DMS53 (cell line): ENCODE measurements at regions not wholly inside any gene's neighbourhood (a gene's known extent, or its start where the extent isn't known, plus 50 kb on each side); places are given as distances from the start of the nearest gene placed in this dataset.
A peak's percentile ranks its signal among the peaks of the same experiment; 100 is the strongest.
"Not testable (repeated sequence)": the region's sequence is repeated elsewhere in the genome, so short reads cannot be mapped to it uniquely, and the experiment has no call there.

Source experiments
- DNase-seq: peaks from one replicate; lab custom pipeline; 2025; lab: John Stamatoyannopoulos, UW

- not testable (repeated sequence) for DNase-seq
Measured at GRCh38 chr4:179683661-179684060, 2241.4 kb upstream of the AGA start.

- no peak for DNase-seq
Measured at GRCh38 chr4:179692222-179692621, 2250.0 kb upstream of the AGA start.

- peak; percentile 66 for DNase-seq
Measured at GRCh38 chr4:179695175-179695574, 2252.9 kb upstream of the AGA start.

- no peak for DNase-seq
Measured at GRCh38 chr4:179698321-179698720, 2256.1 kb upstream of the AGA start.

- peak; percentile 42 for DNase-seq
Measured at GRCh38 chr4:179709961-179710624, 2267.9 kb upstream of the AGA start.

GRCh38 chr4:179719766-179720450, 2277.7 kb upstream of the AGA start:
- DNase-seq = no peak

- not testable (repeated sequence) for DNase-seq
Measured at GRCh38 chr4:179726491-179726890, 2284.3 kb upstream of the AGA start.

- no peak for DNase-seq
Measured at GRCh38 chr4:179728305-179728704, 2286.1 kb upstream of the AGA start.

- not testable (repeated sequence) for DNase-seq
Measured at GRCh38 chr4:179736820-179737219, 2294.6 kb upstream of the AGA start.

GRCh38 chr4:179738822-179739221, 2296.6 kb upstream of the AGA start:
- no peak for DNase-seq

- DNase-seq = no peak
Measured at GRCh38 chr4:179747218-179747910, 2305.1 kb upstream of the AGA start.

- no peak for DNase-seq
Measured at GRCh38 chr4:179748837-179749236, 2306.6 kb upstream of the AGA start.

GRCh38 chr4:179750374-179750773, 2308.1 kb upstream of the AGA start:
- no peak for DNase-seq

GRCh38 chr4:179751669-179752068, 2309.4 kb upstream of the AGA start:
- no peak for DNase-seq

GRCh38 chr4:179755322-179755721, 2313.1 kb upstream of the AGA start:
- no peak for DNase-seq

- no peak for DNase-seq
Measured at GRCh38 chr4:179757641-179758040, 2315.4 kb upstream of the AGA start.

GRCh38 chr4:179762840-179763239, 2320.6 kb upstream of the AGA start:
- DNase-seq = no peak

GRCh38 chr4:179766938-179767337, 2324.7 kb upstream of the AGA start:
- no peak for DNase-seq

- no peak for DNase-seq
Measured at GRCh38 chr4:179768996-179769395, 2326.8 kb upstream of the AGA start.

GRCh38 chr4:179797738-179798137, 2355.5 kb upstream of the AGA start:
- DNase-seq = no peak

GRCh38 chr4:179803857-179804256, 2361.6 kb upstream of the AGA start:
- peak; percentile 10 for DNase-seq

GRCh38 chr4:179804440-179804839, 2362.2 kb upstream of the AGA start:
- DNase-seq = no peak

GRCh38 chr4:179817317-179817716, 2375.1 kb upstream of the AGA start:
- no peak for DNase-seq
